ENCODE measurements at regions not wholly inside any gene's neighbourhood (a gene's known extent, or its start where the extent isn't known, plus 50 kb on each side); places are given as distances from the start of the nearest gene placed in this dataset.

DNA sequence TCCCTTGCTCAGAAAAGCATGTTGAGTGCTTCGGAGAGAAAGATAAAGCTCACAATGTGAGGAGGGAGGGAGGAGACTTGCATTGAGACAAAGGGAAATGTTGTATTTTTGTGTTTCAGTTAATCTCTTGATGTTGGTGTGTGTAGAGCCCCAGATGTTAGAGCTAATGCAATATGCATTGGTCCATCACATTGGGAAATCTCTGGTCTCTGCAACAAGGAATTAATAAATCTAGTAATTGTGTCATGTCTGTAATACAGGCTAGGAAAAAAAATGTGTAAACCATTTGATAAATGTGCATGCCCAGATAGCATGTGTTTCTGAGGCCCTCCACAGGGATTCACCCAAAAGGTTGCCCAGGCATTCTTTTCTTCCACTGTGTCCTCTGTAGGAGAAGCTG is 230.4 kb upstream of the KCNH8 start:
- H2AK9ac ChIP-seq (replicated peaks; ENCODE audit: low read depth, low read length, poor library complexity), result no peak overlapping the region

More for the DNA sequence above, 230.4 kb upstream of the KCNH8 start:
- no peaks in the 10 kb centered on the region for H4K20me1 ChIP-seq (ENCODE audit: insufficient read depth, low read length)
- H2BK120ac ChIP-seq (ENCODE audit: low read depth, low read length), result no peak overlapping the region
- H3K14ac ChIP-seq (replicated peaks; ENCODE audit: low read depth, low read length), result no peak overlapping the region
- TF ChIP-seq, protein P1, sequence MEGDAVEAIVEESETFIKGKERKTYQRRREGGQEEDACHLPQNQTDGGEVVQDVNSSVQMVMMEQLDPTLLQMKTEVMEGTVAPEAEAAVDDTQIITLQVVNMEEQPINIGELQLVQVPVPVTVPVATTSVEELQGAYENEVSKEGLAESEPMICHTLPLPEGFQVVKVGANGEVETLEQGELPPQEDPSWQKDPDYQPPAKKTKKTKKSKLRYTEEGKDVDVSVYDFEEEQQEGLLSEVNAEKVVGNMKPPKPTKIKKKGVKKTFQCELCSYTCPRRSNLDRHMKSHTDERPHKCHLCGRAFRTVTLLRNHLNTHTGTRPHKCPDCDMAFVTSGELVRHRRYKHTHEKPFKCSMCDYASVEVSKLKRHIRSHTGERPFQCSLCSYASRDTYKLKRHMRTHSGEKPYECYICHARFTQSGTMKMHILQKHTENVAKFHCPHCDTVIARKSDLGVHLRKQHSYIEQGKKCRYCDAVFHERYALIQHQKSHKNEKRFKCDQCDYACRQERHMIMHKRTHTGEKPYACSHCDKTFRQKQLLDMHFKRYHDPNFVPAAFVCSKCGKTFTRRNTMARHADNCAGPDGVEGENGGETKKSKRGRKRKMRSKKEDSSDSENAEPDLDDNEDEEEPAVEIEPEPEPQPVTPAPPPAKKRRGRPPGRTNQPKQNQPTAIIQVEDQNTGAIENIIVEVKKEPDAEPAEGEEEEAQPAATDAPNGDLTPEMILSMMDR (conservative IDR thresholded peaks at IDR 0.05; ENCODE audit: low read depth, low read length), result no peak
- TF ChIP-seq NFE2L2 (IDR thresholded peaks at IDR 0.05; ENCODE audit: low read depth, low read length), result no peak
- TF ChIP-seq MXI1 (IDR thresholded peaks at IDR 0.05; ENCODE audit: borderline replicate concordance, low read depth, low read length), result no peak
- TF ChIP-seq MAZ (IDR thresholded peaks at IDR 0.05; ENCODE audit: borderline replicate concordance, low read depth, low read length), result no peak
- WGBS, 2 experiments (ENCODE audit: extremely low coverage in 2 of 2, insufficient read length in 1 of 2), result 50% methylated on average over 1 of the region's 1 CpG; no CpG with 5 or more reads in 1 of the 2 experiments
- H2AFZ ChIP-seq (replicated peaks; ENCODE audit: low read length, poor library complexity), result no peak overlapping the region
- no peak overlapping the region for H3K23ac ChIP-seq (ENCODE audit: low read depth, low read length)
- ATAC-seq (ENCODE audit: low read depth), result no peak
- H3K9ac ChIP-seq (ENCODE audit: low read depth, low read length), result no peak overlapping the region
- ChIA-PET POLR2A (ENCODE audit: unreplicated experiment) (no interaction called here), CTCF (interaction anchor here (0.5 kb wide), 1 partner anchor 1542 kb away, joined by 8 read pairs; no protein-coding TSS in a partner anchor)
- H3K4me3 ChIP-seq (ENCODE audit: insufficient read depth, low read depth, low read length), result no peak overlapping the region
- H3K4me1 ChIP-seq (ENCODE audit: control insufficient read depth, insufficient read depth, low read length), result no peaks in the 10 kb centered on the region
- H3K4ac ChIP-seq (ENCODE audit: low read depth, low read length), result no peak overlapping the region
- H2BK15ac ChIP-seq (ENCODE audit: low read depth, low read length), result no peak overlapping the region
- intact Hi-C loops (cut with micrococcal nuclease), result no loop called here
- H4K8ac ChIP-seq (ENCODE audit: low read depth in 2 of 2, low read length in 2 of 2), result no peak overlapping the region
- H2BK20ac ChIP-seq (ENCODE audit: low read depth, low read length), result no peak overlapping the region
- H3K4me2 ChIP-seq (ENCODE audit: low read depth, low read length), result no peak overlapping the region
- dilution Hi-C loops (cut with HindIII; ENCODE audit: low sequenced_read_pairs, unreplicated experiment), result no loop called here
- no peak overlapping the region for H4K91ac ChIP-seq (ENCODE audit: insufficient read depth, low read depth, low read length)
- H3K27ac ChIP-seq (ENCODE audit: insufficient read depth, low read length), result no peak overlapping the region
- no peak overlapping the region for H3K18ac ChIP-seq (ENCODE audit: low read depth, low read length)
- no peaks in the 10 kb centered on the region for H3K79me1 ChIP-seq (ENCODE audit: low read depth in 1 of 2, low read length in 2 of 2)
- no peak overlapping the region for H3K56ac ChIP-seq (ENCODE audit: extremely low read depth, insufficient read depth, low read length)
- no peak overlapping the region for H2AK5ac ChIP-seq (ENCODE audit: low read depth, low read length)
- no peaks in the 10 kb centered on the region for H3K9me3 ChIP-seq (ENCODE audit: control insufficient read depth, insufficient read depth, low read length)
- DNase-seq, result no peak
- no peaks in the 10 kb centered on the region for H3K36me3 ChIP-seq (ENCODE audit: control insufficient read depth, insufficient read depth, low read length)
- no peak overlapping the region for H2BK5ac ChIP-seq (ENCODE audit: low read depth, low read length, poor library complexity, severe bottlenecking)
- no TSS peak for BruUV-seq (replicated peaks)
- H3K27me3 ChIP-seq (ENCODE audit: control insufficient read depth, insufficient read depth, low read length), result no peaks in the 10 kb centered on the region
- in situ Hi-C loops (cut with MboI; ENCODE audit: low sequenced_read_pairs), result no loop called here
- no peaks in the 10 kb centered on the region for H3K9me1 ChIP-seq (ENCODE audit: insufficient read depth, low read length)
- no peak overlapping the region for H4K5ac ChIP-seq (ENCODE audit: low read depth, low read length)
